Lower leg skin (tissue), 4 donors: ENCODE measurements at regions not wholly inside any gene's neighbourhood (a gene's known extent, or its start where the extent isn't known, plus 50 kb on each side); places are given as distances from the start of the nearest gene placed in this dataset.
"Not testable (repeated sequence)": the region's sequence is repeated elsewhere in the genome, so short reads cannot be mapped to it uniquely, and the experiment has no call there.

ENCODE experiments used
- DNase-seq, 2 donors: peaks; one replicate each; pipeline ENCODE4 v3.0.0-alpha.2; 2019; ENCODE audit warnings: low spot score in 2 of 2
- H3K4me3 ChIP-seq: fragments of 200-600 bp; sonication (generic); 2 replicates; pipeline ENCODE4 v1.5.1; 2017; ENCODE audit warnings: mild to moderate bottlenecking, low read depth; ENCODE audit not compliant: poor library complexity, severe bottlenecking
- POLR2A ChIP-seq, 2 donors: fragments of 450-650 bp; IDR thresholded peaks; one replicate each; pipeline ENCODE4 v1.6.1; 2016 to 2017; ENCODE audit warnings: antibody characterized with exemption in 2 of 2, mild to moderate bottlenecking in 1 of 2, moderate library complexity in 1 of 2
- WGBS, 2 donors: methylation state at CpG; one replicate each; pipeline ENCODE4 v1.1.5; 2018; 5-methylcytosine and 5-hydroxymethylcytosine counted together
- intact Hi-C: fragments of 100-400 bp; cut with DNase I; formaldehyde crosslinking; loops from one replicate; pipeline ENCODE4 v1.15.0; 2023; ENCODE audit warnings: low total_unique reads
- TF ChIP-seq, protein P1 (sequence below), 3 donors: fragments of 450-650 bp; IDR thresholded peaks; one replicate each; pipeline ENCODE4 v1.5.1; 2016; ENCODE audit warnings: antibody characterized with exemption in 3 of 3, mild to moderate bottlenecking in 3 of 3, moderate library complexity in 2 of 3

DNA sequence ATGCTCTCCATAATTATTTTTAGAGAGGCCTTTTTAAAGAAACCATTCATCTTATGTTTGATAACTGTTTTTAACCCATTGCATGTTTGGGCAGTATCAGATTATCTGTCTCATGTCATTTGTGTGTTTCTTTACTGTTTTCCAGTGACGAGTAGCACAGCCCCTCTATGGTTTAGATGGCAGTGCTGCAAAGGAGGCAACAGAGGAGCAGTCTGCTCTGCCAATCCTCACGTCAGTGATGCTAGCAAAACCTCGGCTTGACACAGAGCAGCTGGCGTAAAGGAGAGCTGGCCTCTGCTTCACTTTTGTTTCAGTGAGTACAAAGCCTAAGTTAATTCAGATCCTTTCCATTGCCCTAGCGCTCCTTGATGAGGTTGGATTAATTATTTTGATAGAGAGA is 80.4 kb upstream of the GARIN1A start:
- WGBS, 2 donors = 96% methylated on average over 5 of the region's 5 CpGs
- no peak overlapping the region for H3K4me3 ChIP-seq
- intact Hi-C loops = no loop called here
- no peak for DNase-seq
- TF ChIP-seq, protein P1, sequence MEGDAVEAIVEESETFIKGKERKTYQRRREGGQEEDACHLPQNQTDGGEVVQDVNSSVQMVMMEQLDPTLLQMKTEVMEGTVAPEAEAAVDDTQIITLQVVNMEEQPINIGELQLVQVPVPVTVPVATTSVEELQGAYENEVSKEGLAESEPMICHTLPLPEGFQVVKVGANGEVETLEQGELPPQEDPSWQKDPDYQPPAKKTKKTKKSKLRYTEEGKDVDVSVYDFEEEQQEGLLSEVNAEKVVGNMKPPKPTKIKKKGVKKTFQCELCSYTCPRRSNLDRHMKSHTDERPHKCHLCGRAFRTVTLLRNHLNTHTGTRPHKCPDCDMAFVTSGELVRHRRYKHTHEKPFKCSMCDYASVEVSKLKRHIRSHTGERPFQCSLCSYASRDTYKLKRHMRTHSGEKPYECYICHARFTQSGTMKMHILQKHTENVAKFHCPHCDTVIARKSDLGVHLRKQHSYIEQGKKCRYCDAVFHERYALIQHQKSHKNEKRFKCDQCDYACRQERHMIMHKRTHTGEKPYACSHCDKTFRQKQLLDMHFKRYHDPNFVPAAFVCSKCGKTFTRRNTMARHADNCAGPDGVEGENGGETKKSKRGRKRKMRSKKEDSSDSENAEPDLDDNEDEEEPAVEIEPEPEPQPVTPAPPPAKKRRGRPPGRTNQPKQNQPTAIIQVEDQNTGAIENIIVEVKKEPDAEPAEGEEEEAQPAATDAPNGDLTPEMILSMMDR (IDR thresholded peaks at IDR 0.05) = no peak
- TF ChIP-seq POLR2A (IDR thresholded peaks at IDR 0.05) = no peak

DNA sequence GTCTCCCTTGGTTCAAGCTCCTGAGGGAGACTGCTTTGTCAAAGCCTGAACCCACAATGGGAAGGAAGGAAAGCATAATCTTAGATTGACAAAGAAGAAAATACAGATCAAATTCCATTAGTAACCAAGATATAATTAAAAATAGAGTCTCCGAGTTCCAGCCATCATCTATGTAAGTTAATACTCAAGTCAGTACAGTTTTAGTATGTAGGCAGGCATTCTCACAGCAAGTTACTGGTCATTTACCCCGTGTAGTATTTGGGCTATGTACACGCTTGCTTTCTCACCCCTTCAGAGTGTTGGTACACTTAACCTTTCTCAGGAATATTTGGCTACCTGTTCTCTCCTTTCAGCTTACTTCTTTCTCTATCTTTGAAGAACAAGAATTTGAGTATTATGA is 79.9 kb upstream of the GARIN1A start:
- 100% methylated on average over 2 of the region's 3 CpGs for WGBS, 2 donors

DNA sequence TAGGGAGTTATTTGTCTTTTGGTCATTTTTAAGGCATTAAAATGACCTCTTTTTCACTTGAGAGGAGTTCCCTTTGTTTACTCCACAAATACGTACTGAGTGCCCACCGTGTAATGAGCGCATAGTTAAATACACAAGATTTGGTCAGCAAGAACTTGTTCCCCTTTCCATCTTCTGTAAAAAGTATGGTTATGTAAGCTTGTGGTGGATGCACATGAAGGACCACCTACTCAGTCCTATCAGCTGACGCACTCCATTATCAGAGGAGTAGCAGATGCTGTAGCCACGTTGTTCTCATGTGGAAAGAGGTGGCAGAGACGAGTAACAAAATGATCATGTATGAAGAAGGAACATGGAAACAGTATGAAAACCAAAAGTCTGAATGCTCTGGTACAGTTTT is 78.0 kb upstream of the GARIN1A start:
- DNase-seq, H3K4me3 ChIP-seq, intact Hi-C loops: not testable (repeated sequence)
- WGBS, 2 donors = 92 to 94% methylated on average over 6 of the region's 6 CpGs

More for the DNA sequence above, 79.9 kb upstream of the GARIN1A start:
- DNase-seq, intact Hi-C loops, H3K4me3 ChIP-seq: not testable (repeated sequence)

DNA sequence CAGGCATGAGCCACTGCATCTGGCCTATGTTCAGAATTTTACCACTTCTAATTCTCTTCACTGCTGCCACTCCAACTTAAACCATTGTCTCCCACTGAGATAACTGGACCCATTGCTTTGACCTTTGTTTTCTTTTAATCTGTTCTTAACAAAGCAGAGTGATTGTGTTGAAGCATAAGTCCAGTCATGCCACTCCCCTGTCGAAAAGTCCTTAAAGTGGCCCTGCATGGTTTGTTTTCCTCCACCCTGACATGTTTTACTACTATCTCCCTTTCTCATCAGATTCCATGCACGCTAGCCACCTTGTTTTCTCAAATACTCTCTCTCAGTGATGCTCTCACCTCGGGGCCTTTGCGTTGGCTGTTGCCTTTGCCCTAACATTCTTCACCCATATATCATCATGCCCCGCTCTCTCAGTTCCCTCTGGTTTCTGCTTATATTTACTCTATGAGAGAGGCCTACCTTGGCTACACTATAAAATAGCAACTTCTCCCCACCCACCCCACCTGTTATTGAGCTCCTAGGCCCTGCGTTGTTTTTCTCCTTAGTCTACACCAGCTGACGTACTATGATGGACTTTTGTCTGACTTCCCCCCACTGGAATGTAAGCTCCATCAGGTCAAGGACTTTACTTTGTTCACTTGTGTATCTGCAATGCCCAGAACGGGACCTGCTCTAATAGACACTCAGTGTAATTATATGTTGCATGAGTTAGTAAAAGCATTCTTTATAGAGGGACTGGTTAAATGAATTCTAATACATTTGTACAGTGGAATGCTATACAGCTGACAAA is 75.6 kb upstream of the GARIN1A start:
- H3K4me3 ChIP-seq, intact Hi-C loops, DNase-seq: not testable (repeated sequence)
- WGBS, 2 donors = 91 to 92% methylated on average over 8 of the region's 8 CpGs

DNA sequence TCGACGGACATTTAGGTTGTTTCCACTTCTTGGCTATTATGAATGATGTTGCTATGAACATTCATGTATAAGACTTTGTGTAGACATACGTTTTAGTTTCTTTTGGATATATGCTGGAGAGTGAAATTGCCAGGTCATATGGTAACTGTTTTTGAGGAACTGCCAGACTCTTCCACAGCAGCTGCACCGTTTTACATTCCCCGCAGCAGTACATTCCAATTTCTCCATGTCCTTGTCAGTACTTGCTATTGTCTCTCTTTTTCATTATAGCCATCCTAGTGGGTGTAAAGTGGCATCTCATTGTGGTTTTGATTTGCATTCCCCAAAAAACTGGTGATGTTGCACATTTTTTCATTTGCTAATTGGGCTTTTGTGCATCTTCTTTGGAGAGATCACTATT is 73.1 kb upstream of the GARIN1A start:
- DNase-seq, intact Hi-C loops, H3K4me3 ChIP-seq: not testable (repeated sequence)
- 39 to 43% methylated on average over 5 of the region's 5 CpGs for WGBS, 2 donors

DNA sequence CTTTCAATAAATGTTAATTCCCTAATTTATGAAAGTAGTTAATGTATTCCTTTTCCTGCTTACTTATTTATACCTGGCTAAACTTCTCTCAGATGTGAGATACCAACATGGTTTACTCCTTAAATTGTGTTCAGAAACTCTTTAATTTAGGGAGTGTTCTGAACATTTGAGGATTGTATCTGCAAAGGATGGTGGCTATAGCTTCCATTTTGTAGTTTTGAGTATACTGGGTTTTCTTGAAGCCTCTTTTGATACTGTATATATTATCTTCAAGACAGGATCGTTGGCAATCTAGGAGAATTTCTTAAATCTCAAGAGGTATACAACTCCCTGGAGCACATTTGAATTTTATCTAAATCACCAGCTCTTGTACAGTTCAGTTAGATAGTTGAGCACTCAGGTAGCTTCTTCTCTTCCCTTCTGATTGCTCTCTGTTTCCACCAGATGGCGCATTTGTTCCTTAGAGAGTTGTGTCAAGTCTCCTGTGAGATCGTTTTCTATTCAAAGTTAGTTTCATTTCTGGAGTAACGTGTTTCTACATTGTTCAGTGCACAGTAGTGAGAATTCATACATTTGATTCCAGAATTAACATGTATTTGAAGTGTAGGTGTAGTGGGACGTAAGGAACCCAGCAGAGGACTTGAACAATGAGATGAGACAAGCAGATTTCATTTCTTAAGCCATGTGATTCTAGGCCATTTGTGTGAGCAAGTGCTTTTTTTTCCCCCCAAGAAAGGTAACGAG is 63.2 kb upstream of the GARIN1A start:
- intact Hi-C loops = loop anchor here (10.0 kb wide), 1 partner anchor 276 kb away; no protein-coding TSS in a partner anchor
- whole genome bisulfite sequencing, 2 donors = 6 to 8% methylated on average over 6 of the region's 6 CpGs
- H3K4me3 ChIP-seq = not testable (repeated sequence)
- TF ChIP-seq, protein P1 (IDR thresholded peaks at IDR 0.05) = peak in 1 of 3 donors; percentile 37
- peak in 1 of 2 donors; percentile 32 for DNase-seq

DNA sequence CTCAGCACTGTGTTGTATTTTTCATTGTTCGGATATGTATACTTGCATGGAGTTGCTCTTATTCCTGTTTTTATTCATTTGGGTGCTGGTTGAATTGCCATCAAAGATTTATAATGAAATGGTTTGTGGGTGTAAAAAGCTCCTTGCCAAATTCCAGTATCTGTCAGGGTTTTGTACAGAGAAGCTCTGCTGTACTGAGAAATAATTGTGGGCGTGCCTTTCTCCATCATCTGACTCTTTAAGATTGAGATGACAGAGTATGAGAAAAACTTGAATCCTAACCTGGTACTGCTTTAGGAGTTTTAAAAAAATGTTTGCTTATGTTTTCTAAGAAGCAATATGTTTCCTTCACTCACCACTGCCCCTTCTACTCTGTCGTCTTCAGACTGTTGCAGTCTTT is 58.7 kb upstream of the GARIN1A start:
- DNase-seq, intact Hi-C loops, H3K4me3 ChIP-seq: not testable (repeated sequence)
- WGBS, 2 donors = 94 to 95% methylated on average over 3 of the region's 3 CpGs

DNA sequence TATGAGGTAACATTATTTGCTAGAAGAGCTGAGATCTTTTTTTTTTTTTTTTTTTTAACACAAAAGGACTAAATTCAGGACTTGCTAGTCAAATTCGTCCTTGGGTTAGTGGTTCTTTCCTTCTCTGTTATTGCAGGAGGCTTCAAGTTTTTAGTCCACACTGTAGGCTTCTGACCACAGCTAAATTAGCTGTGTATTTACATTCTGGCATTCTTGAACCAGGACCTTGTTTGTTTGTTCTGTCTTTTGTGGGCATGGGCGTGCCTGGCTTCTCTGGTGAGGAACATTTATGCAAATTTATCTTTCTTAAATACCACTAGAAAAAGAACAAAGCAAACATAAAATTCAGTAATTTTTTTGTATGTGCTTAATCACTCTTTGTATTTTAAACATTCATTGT is 57.3 kb upstream of the GARIN1A start:
- WGBS, 2 donors = 85 to 96% methylated on average over 2 of the region's 2 CpGs
- DNase-seq, intact Hi-C loops, H3K4me3 ChIP-seq: not testable (repeated sequence)

DNA sequence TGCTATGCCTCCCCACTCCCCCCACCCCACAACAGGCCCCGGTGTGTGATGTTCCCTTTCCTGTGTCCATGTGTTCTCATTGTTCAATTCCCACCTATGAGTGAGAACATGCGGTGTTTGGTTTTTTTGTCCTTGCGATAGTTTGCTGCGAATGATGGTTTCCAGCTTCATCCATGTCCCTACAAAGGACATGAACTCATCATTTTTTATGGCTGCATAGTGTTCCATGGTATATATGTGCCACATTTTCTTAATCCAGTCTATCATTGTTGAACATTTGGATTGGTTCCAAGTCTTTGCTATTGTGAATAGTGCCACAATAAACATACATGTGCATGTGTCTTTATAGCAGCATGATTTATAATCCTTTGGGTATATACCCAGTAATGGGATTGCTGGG is 55.3 kb upstream of the GARIN1A start:
- 99% methylated on average over 4 of the region's 4 CpGs for WGBS, 2 donors
- H3K4me3 ChIP-seq, intact Hi-C loops, DNase-seq: not testable (repeated sequence)
